SK-N-SH treated with all-trans-retinoic acid at 6 μM for 48 hours (cell line): ENCODE measurements at regions not wholly inside any gene's neighbourhood (a gene's known extent, or its start where the extent isn't known, plus 50 kb on each side); places are given as distances from the start of the nearest gene placed in this dataset.
A peak's percentile ranks its signal among the peaks of the same experiment; 100 is the strongest.

Experiments
- ATAC-seq: fragments of 200-7000 bp; cut with Tn5 transposase; 3 replicates; pipeline ENCODE4 v1.9.1; 2020; ENCODE audit warnings: mild to moderate bottlenecking, moderate library complexity
- ARNTL ChIP-seq: fragments of 450-650 bp; formaldehyde crosslinking; IDR thresholded peaks from 2 replicates; pipeline ENCODE4 v1.5.0; 2020; ENCODE audit warnings: low read depth, mild to moderate bottlenecking, moderate library complexity, borderline replicate concordance
- BACH2 ChIP-seq: fragments of 250-450 bp; sonication (Bioruptor Pico); IDR thresholded peaks from 2 replicates; pipeline ENCODE4 v1.9.0; 2021; ENCODE audit warnings: mild to moderate bottlenecking, borderline replicate concordance
- CREB5 ChIP-seq: fragments of 250-450 bp; sonication (Bioruptor Pico); IDR thresholded peaks from 2 replicates; pipeline ENCODE4 v1.5.1; 2020; ENCODE audit warnings: low read depth, mild to moderate bottlenecking, moderate library complexity
- CSDC2 ChIP-seq: fragments of 250-450 bp; sonication (Bioruptor Pico); IDR thresholded peaks from 2 replicates; pipeline ENCODE4 v1.5.0; 2020; ENCODE audit warnings: mild to moderate bottlenecking, moderate library complexity
- CSRNP3 ChIP-seq: fragments of 250-450 bp; sonication (Bioruptor Pico); IDR thresholded peaks from 2 replicates; pipeline ENCODE4 v1.5.1; 2021; ENCODE audit warnings: mild to moderate bottlenecking, moderate library complexity
- ESRRG ChIP-seq: fragments of 250-450 bp; sonication (Bioruptor Pico); IDR thresholded peaks from 2 replicates; pipeline ENCODE4 v1.6.1; 2021; ENCODE audit warnings: mild to moderate bottlenecking
- GLIS3 ChIP-seq: fragments of 250-450 bp; sonication (Bioruptor Pico); IDR thresholded peaks from 2 replicates; pipeline ENCODE4 v1.5.0; 2020; ENCODE audit warnings: mild to moderate bottlenecking, moderate library complexity
- ISL1 ChIP-seq: fragments of 250-450 bp; sonication (Bioruptor Pico); IDR thresholded peaks from 2 replicates; pipeline ENCODE4 v2.1.2; 2022; ENCODE audit warnings: mild to moderate bottlenecking, moderate library complexity
- PATZ1 ChIP-seq: fragments of 250-450 bp; sonication (Bioruptor Pico); IDR thresholded peaks from 2 replicates; pipeline ENCODE4 v1.8.0; 2020; ENCODE audit warnings: mild to moderate bottlenecking, moderate library complexity, borderline replicate concordance
- POU6F1 ChIP-seq: fragments of 250-450 bp; sonication (Bioruptor Pico); IDR thresholded peaks from 2 replicates; pipeline ENCODE4 v1.8.0; 2021; ENCODE audit warnings: low read depth, mild to moderate bottlenecking, moderate library complexity, borderline replicate concordance
- SNAI2 ChIP-seq: fragments of 250-450 bp; sonication (Bioruptor Pico); IDR thresholded peaks from 2 replicates; pipeline ENCODE4 v1.5.0; 2020; ENCODE audit warnings: mild to moderate bottlenecking, moderate library complexity
- TCF4 ChIP-seq: fragments of 250-450 bp; sonication (Bioruptor Pico); IDR thresholded peaks from 2 replicates; pipeline ENCODE4 v1.8.0; 2021; ENCODE audit warnings: mild to moderate bottlenecking, moderate library complexity, borderline replicate concordance
- TOX ChIP-seq: fragments of 250-450 bp; sonication (Bioruptor Pico); IDR thresholded peaks from 2 replicates; pipeline ENCODE4 v1.8.0; 2021; ENCODE audit warnings: mild to moderate bottlenecking, moderate library complexity, borderline replicate concordance
- TSHZ2 ChIP-seq: fragments of 250-450 bp; sonication (Bioruptor Pico); IDR thresholded peaks from 2 replicates; pipeline ENCODE4 v1.5.0; 2020; ENCODE audit warnings: mild to moderate bottlenecking, moderate library complexity
- ZC3H10 ChIP-seq: fragments of 250-450 bp; sonication (Bioruptor Pico); IDR thresholded peaks from 2 replicates; pipeline ENCODE4 v1.5.1; 2021; ENCODE audit warnings: mild to moderate bottlenecking, moderate library complexity
- ZFP3 ChIP-seq: fragments of 250-450 bp; sonication (Bioruptor Pico); IDR thresholded peaks from 2 replicates; pipeline ENCODE4 v1.5.0; 2020; ENCODE audit warnings: mild to moderate bottlenecking, moderate library complexity
- ZFP30 ChIP-seq: fragments of 450-650 bp; formaldehyde crosslinking; IDR thresholded peaks from 2 replicates; pipeline ENCODE4 v1.5.0; 2022; ENCODE audit warnings: mild to moderate bottlenecking, moderate library complexity
- ZNF70 ChIP-seq: fragments of 450-650 bp; formaldehyde crosslinking; IDR thresholded peaks from 2 replicates; pipeline ENCODE4 v1.5.0; 2020; ENCODE audit warnings: mild to moderate bottlenecking, moderate library complexity
- ZNF8 ChIP-seq: fragments of 450-650 bp; formaldehyde crosslinking; IDR thresholded peaks from 2 replicates; pipeline ENCODE4 v1.5.0; 2020; ENCODE audit warnings: mild to moderate bottlenecking, moderate library complexity

- TF ChIP-seq ZNF8 (CRISPR knock-in tag) (no peak), TSHZ2 (CRISPR knock-in tag) (no peak), TOX (CRISPR knock-in tag) (no peak), CSDC2 (no peak), GLIS3 (CRISPR knock-in tag) (no peak)
- TF ChIP-seq, all 23 proteins: peak for 0
- ATAC-seq = no peak; the same call in 2 of the 3 replicates
Observed at GRCh38 chr17:63350364-63350763, 95.7 kb downstream of the CYB561 start.

GRCh38 chr17:63354256-63354655 lies 91.8 kb downstream of the CYB561 start:
- TF ChIP-seq POU6F1 (CRISPR knock-in tag) (no peak), CSDC2 (no peak), ZNF70 (CRISPR knock-in tag) (no peak), ARNTL (CRISPR knock-in tag) (no peak), ZFP30 (CRISPR knock-in tag) (no peak), ZC3H10 (CRISPR knock-in tag) (no peak), ISL1 (CRISPR knock-in tag) (no peak), TCF4 (CRISPR knock-in tag) (no peak)
- TF ChIP-seq, all 23 proteins: peak for 0
- ATAC-seq = no peak

- peak; percentile 97 for TF ChIP-seq ESRRG (CRISPR knock-in tag)
- TF ChIP-seq CSRNP3 = no peak; the same call in 1 of the 2 replicates
- no peak; the same call in 1 of the 2 replicates for TF ChIP-seq SNAI2 (CRISPR knock-in tag)
- TF ChIP-seq CREB5 (CRISPR knock-in tag) = peak; percentile 71; the same call in 1 of the 2 replicates
- peak; percentile 78 for TF ChIP-seq ZFP3 (CRISPR knock-in tag)
- no peak for TF ChIP-seq ZNF70 (CRISPR knock-in tag)
- TF ChIP-seq POU6F1 (CRISPR knock-in tag) = no peak; the same call in none of the 2 replicates
- peak; percentile 45; the same call in 1 of the 2 replicates for TF ChIP-seq TOX (CRISPR knock-in tag)
- TF ChIP-seq ZC3H10 (CRISPR knock-in tag) = peak; percentile 75
- TF ChIP-seq GLIS3 (CRISPR knock-in tag) = no peak
- peak; percentile 62 for TF ChIP-seq ISL1 (CRISPR knock-in tag)
- TF ChIP-seq TCF4 (CRISPR knock-in tag) = no peak
- TF ChIP-seq BACH2 = no peak; the same call in 1 of the 2 replicates
- peak; percentile 17; the same call in 1 of the 2 replicates for TF ChIP-seq PATZ1 (CRISPR knock-in tag)
- peak; percentile 79 for ATAC-seq
Observed at GRCh38 chr17:63356337-63356757, 89.8 kb downstream of the CYB561 start.
